MM.1S (cell line): ENCODE measurements at regions not wholly inside any gene's neighbourhood (a gene's known extent, or its start where the extent isn't known, plus 50 kb on each side); places are given as distances from the start of the nearest gene placed in this dataset.

Source experiments
- CTCF ChIP-seq: fragments of 300-600 bp; sonication (generic); IDR thresholded peaks from 2 replicates; pipeline ENCODE4 v1.5.1; 2016; ENCODE audit warnings: antibody characterized with exemption, low read length, mixed read lengths
- EZH2 ChIP-seq: fragments of 300-600 bp; sonication (generic); optimal IDR thresholded peaks from 2 replicates; pipeline ENCODE3; 2017; ENCODE audit warnings: low read depth, mild to moderate bottlenecking, antibody characterized with exemption, low read length, mixed read lengths
- EZH2phosphoT487 ChIP-seq: fragments of 300-600 bp; sonication (generic); IDR thresholded peaks from 2 replicates; pipeline ENCODE4 v1.6.1; 2018; ENCODE audit warnings: antibody characterized with exemption, low read length

DNA sequence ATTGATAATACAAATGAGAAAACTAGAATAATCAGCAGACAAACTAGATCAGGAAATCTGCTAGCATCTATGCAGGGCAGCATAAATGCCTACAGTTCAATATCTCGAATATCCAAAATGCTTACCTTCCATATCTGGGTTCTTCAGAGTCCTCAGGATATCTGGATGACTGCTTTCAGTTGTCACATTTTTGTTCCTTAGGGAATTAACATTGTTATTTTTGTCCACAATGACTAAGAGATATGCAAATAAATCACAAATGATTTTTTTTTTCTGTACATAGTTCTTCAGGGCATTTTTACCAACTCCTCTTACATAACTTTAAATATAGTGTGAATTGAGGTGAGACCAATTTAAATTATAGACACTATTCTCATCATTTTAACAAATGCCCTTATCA, 80.9 kb downstream of the AQP4 start:
- TF ChIP-seq CTCF (no peak), EZH2phosphoT487 (no peak), EZH2 (no peak)
